HCT116 (cell line): ENCODE measurements at regions not wholly inside any gene's neighbourhood (a gene's known extent, or its start where the extent isn't known, plus 50 kb on each side); places are given as distances from the start of the nearest gene placed in this dataset.

Source experiments
- ATAC-seq: fragments of 200-7000 bp; cut with Tn5 transposase; 2 replicates; pipeline ENCODE4 v1.9.1; 2020; ENCODE audit warnings: mild to moderate bottlenecking, moderate library complexity
- BruUV-seq: library from RNA; stranded (reverse); fragments of 400-500 nt; replicated peaks from 2 replicates; lab custom pipeline; 2021; lab: Mats Ljungman, UMichigan
- CTCF ChIA-PET: fragments of 300-600 bp; sonication (Branson Sonifier 250); formaldehyde crosslinking; loops from one replicate; lab custom pipeline; 2021; ENCODE audit warnings: antibody characterized with exemption; lab: Charles Lee
- POLR2A ChIA-PET: fragments of 300-600, 350-600 bp; sonication (Branson Sonifier 250); formaldehyde crosslinking; loops from one replicate; lab custom pipeline; 2021; ENCODE audit warnings: antibody characterized with exemption; lab: Charles Lee
- RAD21 ChIA-PET, 2 experiments: fragments of 300-600 bp; sonication (Branson Sonifier 250); formaldehyde crosslinking; loops; one replicate each; lab custom pipeline; 2023; ENCODE audit warnings: low total read pairs in 2 of 2; ENCODE audit not compliant: uncharacterized antibody in 2 of 2, unreplicated experiment in 2 of 2, low non-redundant PET in 1 of 2; lab: Charles Lee
- DNase-seq: peaks from one replicate; pipeline ENCODE4 v3.0.0-alpha.2; 2010; ENCODE audit warnings: low read depth, low spot score
- H2AFZ ChIP-seq: fragments of 200-600 bp; shearing (Covaris generic), sonication (generic); 2 replicates; pipeline ENCODE4 v1.6.1; 2017; ENCODE audit warnings: low read depth, mixed run types, mixed read lengths, antibody characterized with exemption, low read length; ENCODE audit not compliant: poor library complexity, severe bottlenecking
- H3K27ac ChIP-seq: 2 replicates; pipeline ENCODE4 v1.5.1; 2012; ENCODE audit warnings: low read depth, low read length
- H3K27me3 ChIP-seq: fragments of 200-600 bp; sonication (generic); 2 replicates; pipeline ENCODE4 v1.6.1; 2016; ENCODE audit warnings: mixed run types, low read length, mixed read lengths; ENCODE audit not compliant: insufficient read depth
- H3K36me3 ChIP-seq, 2 experiments: fragments of 200-500 bp in 1 of 2; fragments of 200-600 bp in 1 of 2; sonication (Bioruptor generic) in 1 of 2; sonication (generic) in 1 of 2; 2 replicates each; pipeline versions ENCODE4 v1.5.1 to v1.6.1; 2014 to 2016; ENCODE audit warnings: low read length in 2 of 2, inconsistent platforms in 1 of 2, mixed read lengths in 1 of 2, mixed run types in 1 of 2; ENCODE audit not compliant: insufficient read depth in 2 of 2, control insufficient read depth in 1 of 2
- H3K4me1 ChIP-seq, 2 experiments: fragments of 200-600 bp in 1 of 2; sonication (generic) in 1 of 2; 2 replicates each; pipeline versions ENCODE4 v1.5.1 to v1.6.1; 2012 to 2017; ENCODE audit warnings: low read length in 2 of 2, inconsistent platforms in 1 of 2, mild to moderate bottlenecking in 1 of 2, mixed read lengths in 1 of 2, mixed run types in 1 of 2, moderate library complexity in 1 of 2; ENCODE audit not compliant: insufficient read depth in 2 of 2, control insufficient read depth in 1 of 2
- H3K4me2 ChIP-seq: fragments of 200-600 bp; sonication (generic); 2 replicates; pipeline ENCODE4 v1.6.1; 2017; ENCODE audit warnings: mixed run types, low read length, mixed read lengths
- H3K4me3 ChIP-seq, 2 experiments: fragments of 200-600 bp in 1 of 2; sonication (generic) in 1 of 2; replicated peaks in 1 of 2; 2 replicates each; pipeline ENCODE4 v1.5.1; 2011 to 2016; ENCODE audit warnings: low read length in 2 of 2, control low read depth in 1 of 2, low read depth in 1 of 2, mild to moderate bottlenecking in 1 of 2, mixed read lengths in 1 of 2, mixed run types in 1 of 2
- H3K79me2 ChIP-seq: fragments of 200-600 bp; sonication (generic); 2 replicates; pipeline ENCODE4 v1.6.1; 2017; ENCODE audit warnings: mild to moderate bottlenecking, mixed run types, low read length, moderate library complexity, mixed read lengths; ENCODE audit not compliant: insufficient read depth
- H3K9ac ChIP-seq: fragments of 200-600 bp; sonication (generic); 2 replicates; pipeline ENCODE4 v1.6.1; 2016; ENCODE audit warnings: low read length, mixed read lengths
- H3K9me2 ChIP-seq: fragments of 200-600 bp; sonication (generic), shearing (Covaris generic); 2 replicates; pipeline ENCODE4 v1.6.1; 2017; ENCODE audit warnings: mixed run types, mild to moderate bottlenecking, moderate library complexity; ENCODE audit not compliant: insufficient read depth
- H3K9me3 ChIP-seq, 2 experiments: fragments of 200-500 bp in 1 of 2; fragments of 200-600 bp in 1 of 2; sonication (Bioruptor generic) in 1 of 2; sonication (generic) in 1 of 2; 2 replicates each; pipeline ENCODE4 v1.6.1; 2014 to 2017; ENCODE audit warnings: low read length in 2 of 2, mixed read lengths in 2 of 2, inconsistent platforms in 1 of 2, low read depth in 1 of 2, mild to moderate bottlenecking in 1 of 2, mixed run types in 1 of 2, moderate library complexity in 1 of 2; ENCODE audit not compliant: control insufficient read depth in 1 of 2, insufficient read depth in 1 of 2
- H4K20me1 ChIP-seq: fragments of 200-600 bp; sonication (generic), shearing (Covaris generic); 2 replicates; pipeline ENCODE4 v1.6.1; 2017; ENCODE audit warnings: mixed run types, mild to moderate bottlenecking, moderate library complexity; ENCODE audit not compliant: insufficient read depth
- CBX3 ChIP-seq: IDR thresholded peaks from 2 replicates; pipeline ENCODE4 v1.6.1; 2012; ENCODE audit warnings: low read depth
- CEBPB ChIP-seq: IDR thresholded peaks from 2 replicates; pipeline ENCODE4 v1.6.1; 2012; ENCODE audit warnings: low read depth
- EGR1 ChIP-seq: IDR thresholded peaks from 2 replicates; pipeline ENCODE4 v1.6.1; 2012; ENCODE audit warnings: low read depth
- ELF1 ChIP-seq: IDR thresholded peaks from 2 replicates; pipeline ENCODE4 v1.6.1; 2012; ENCODE audit warnings: low read depth, borderline replicate concordance
- EZH2 ChIP-seq: fragments of 200-600 bp; sonication (generic); IDR thresholded peaks from 2 replicates; pipeline ENCODE4 v1.6.1; 2017; ENCODE audit warnings: antibody characterized with exemption, mixed run types
- EZH2phosphoT487 ChIP-seq: fragments of 200-600 bp; IDR thresholded peaks from 2 replicates; pipeline ENCODE4 v1.6.1; 2018; ENCODE audit warnings: antibody characterized with exemption, borderline replicate concordance
- FOSL1 ChIP-seq: IDR thresholded peaks from 2 replicates; pipeline ENCODE4 v1.6.1; 2012; ENCODE audit warnings: low read depth
- JUND ChIP-seq: IDR thresholded peaks from 2 replicates; pipeline ENCODE4 v1.6.1; 2012
- RAD21 ChIP-seq: IDR thresholded peaks from 2 replicates; pipeline ENCODE4 v1.6.1; 2012; ENCODE audit warnings: low read depth, mild to moderate bottlenecking
- SP1 ChIP-seq: IDR thresholded peaks from 2 replicates; pipeline ENCODE4 v1.6.1; 2012; ENCODE audit warnings: low read depth
- SRF ChIP-seq: IDR thresholded peaks from 2 replicates; pipeline ENCODE4 v1.6.1; 2012; ENCODE audit warnings: low read depth
- TCF7L2 ChIP-seq: IDR thresholded peaks from 2 replicates; pipeline ENCODE4 v1.7.0; 2011; ENCODE audit warnings: borderline replicate concordance, inconsistent platforms; ENCODE audit not compliant: insufficient read depth, insufficient read length; ENCODE audit errors: extremely low read depth
- YY1 ChIP-seq: IDR thresholded peaks from 2 replicates; pipeline ENCODE4 v1.6.1; 2011; ENCODE audit warnings: low read length, low read depth, moderate library complexity, mild to moderate bottlenecking; ENCODE audit not compliant: insufficient replicate concordance; ENCODE audit errors: extremely low read depth
- ZFX ChIP-seq: fragments of 450-650 bp; IDR thresholded peaks from 2 replicates; pipeline ENCODE4 v1.6.1; 2017
- ZNF274 ChIP-seq: fragments of 200-500 bp; sonication (Bioruptor generic); IDR thresholded peaks from 2 replicates; pipeline ENCODE4 v1.6.1; 2014; ENCODE audit warnings: mild to moderate bottlenecking, low read depth, low read length, inconsistent platforms
- intact Hi-C: fragments of 100-400 bp; cut with micrococcal nuclease; formaldehyde crosslinking; loops from 2 replicates; pipeline ENCODE4 v1.10.0; 2022
- TF ChIP-seq, protein P1 (sequence below): IDR thresholded peaks from 2 replicates; pipeline ENCODE4 v1.6.1; 2011; ENCODE audit warnings: mild to moderate bottlenecking, low read length, moderate library complexity; ENCODE audit not compliant: insufficient replicate concordance; ENCODE audit errors: extremely low read depth
- TF ChIP-seq, protein P2 (sequence below): IDR thresholded peaks from 2 replicates; pipeline ENCODE4 v1.6.1; 2012
- TF ChIP-seq, protein P3 (sequence below): IDR thresholded peaks from 2 replicates; pipeline ENCODE4 v1.6.1; 2012
- TF ChIP-seq, protein P4 (sequence below), 3 experiments: fragments of 200-600 bp in 1 of 3; sonication (generic) in 1 of 3; IDR thresholded peaks in 2 of 3; conservative IDR thresholded peaks in 1 of 3; 2 replicates each; pipeline ENCODE4 v1.5.1; 2012 to 2017; ENCODE audit warnings: low read depth in 2 of 3, low read length in 2 of 3, antibody characterized with exemption in 1 of 3, borderline replicate concordance in 1 of 3, control low read depth in 1 of 3, mild to moderate bottlenecking in 1 of 3, mixed read lengths in 1 of 3, mixed run types in 1 of 3, moderate library complexity in 1 of 3; ENCODE audit not compliant: insufficient read depth in 1 of 3
- TF ChIP-seq, protein P5 (sequence below): IDR thresholded peaks from 2 replicates; pipeline ENCODE4 v1.6.1; 2012; ENCODE audit warnings: low read depth

DNA sequence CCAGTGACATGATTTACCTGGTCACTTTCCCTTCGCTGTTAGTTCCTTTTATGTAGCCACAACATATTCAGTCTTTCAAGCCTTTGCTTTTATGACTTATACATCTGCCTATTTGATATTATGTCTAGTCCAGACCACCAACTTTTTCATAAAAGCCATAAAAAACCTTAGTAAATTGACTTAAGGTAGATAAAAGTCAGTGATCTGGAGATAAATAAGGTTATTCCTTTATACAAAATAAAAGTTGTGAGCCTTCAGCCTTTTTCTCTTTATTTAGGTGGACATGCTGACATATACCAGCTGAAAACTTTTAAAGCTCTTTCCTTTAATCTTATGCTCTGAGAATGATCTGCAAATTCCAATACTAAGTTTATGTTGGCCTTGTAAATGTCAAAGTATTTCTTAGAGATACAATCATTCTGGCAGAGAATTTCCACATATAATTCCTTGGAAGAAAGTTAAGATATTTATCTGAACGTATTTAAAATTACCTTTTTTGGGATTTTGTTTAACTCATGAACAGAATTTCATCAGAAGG lies 690.4 kb upstream of the CHORDC1 start:
- no peak for DNase-seq
- Histone ChIP-seq H3K27ac (no peak overlapping the region), H3K9me3 (peaks cover 4 to 5% of the 10 kb centered on the region in 2 experiments; a peak in 2 of 4 replicates), H3K4me3 (no peak overlapping the region), H3K27me3 (no peaks in the 10 kb centered on the region), H3K9ac (no peak overlapping the region), H2AFZ (no peak overlapping the region), H3K36me3 (no peaks in the 10 kb centered on the region), H3K4me2 (no peak overlapping the region), H4K20me1 (no peaks in the 10 kb centered on the region), H3K4me1 (no peaks in the 10 kb centered on the region), H3K79me2 (no peaks in the 10 kb centered on the region), H3K9me2 (no peaks in the 10 kb centered on the region)
- no TSS peak for BruUV-seq
- CTCF ChIA-PET: no interaction called here
- intact Hi-C loops: no loop called here
- ATAC-seq: no peak
- POLR2A ChIA-PET: no interaction called here
- RAD21 ChIA-PET: no interaction called here
- TF ChIP-seq, protein P1, sequence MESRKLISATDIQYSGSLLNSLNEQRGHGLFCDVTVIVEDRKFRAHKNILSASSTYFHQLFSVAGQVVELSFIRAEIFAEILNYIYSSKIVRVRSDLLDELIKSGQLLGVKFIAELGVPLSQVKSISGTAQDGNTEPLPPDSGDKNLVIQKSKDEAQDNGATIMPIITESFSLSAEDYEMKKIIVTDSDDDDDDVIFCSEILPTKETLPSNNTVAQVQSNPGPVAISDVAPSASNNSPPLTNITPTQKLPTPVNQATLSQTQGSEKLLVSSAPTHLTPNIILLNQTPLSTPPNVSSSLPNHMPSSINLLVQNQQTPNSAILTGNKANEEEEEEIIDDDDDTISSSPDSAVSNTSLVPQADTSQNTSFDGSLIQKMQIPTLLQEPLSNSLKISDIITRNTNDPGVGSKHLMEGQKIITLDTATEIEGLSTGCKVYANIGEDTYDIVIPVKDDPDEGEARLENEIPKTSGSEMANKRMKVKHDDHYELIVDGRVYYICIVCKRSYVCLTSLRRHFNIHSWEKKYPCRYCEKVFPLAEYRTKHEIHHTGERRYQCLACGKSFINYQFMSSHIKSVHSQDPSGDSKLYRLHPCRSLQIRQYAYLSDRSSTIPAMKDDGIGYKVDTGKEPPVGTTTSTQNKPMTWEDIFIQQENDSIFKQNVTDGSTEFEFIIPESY: no peak
- TF ChIP-seq CBX3 (no peak), ZFX (no peak), EZH2 (no peak), JUND (no peak), EGR1 (no peak), TCF7L2 (no peak), ELF1 (no peak), SRF (no peak), EZH2phosphoT487 (no peak), FOSL1 (no peak), RAD21 (no peak), SP1 (no peak), YY1 (no peak), ZNF274 (no peak), CEBPB (no peak)
- TF ChIP-seq, protein P2, sequence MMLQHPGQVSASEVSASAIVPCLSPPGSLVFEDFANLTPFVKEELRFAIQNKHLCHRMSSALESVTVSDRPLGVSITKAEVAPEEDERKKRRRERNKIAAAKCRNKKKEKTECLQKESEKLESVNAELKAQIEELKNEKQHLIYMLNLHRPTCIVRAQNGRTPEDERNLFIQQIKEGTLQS: no peak
- TF ChIP-seq, protein P3, sequence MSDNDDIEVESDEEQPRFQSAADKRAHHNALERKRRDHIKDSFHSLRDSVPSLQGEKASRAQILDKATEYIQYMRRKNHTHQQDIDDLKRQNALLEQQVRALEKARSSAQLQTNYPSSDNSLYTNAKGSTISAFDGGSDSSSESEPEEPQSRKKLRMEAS: no peak
- TF ChIP-seq, protein P4, sequence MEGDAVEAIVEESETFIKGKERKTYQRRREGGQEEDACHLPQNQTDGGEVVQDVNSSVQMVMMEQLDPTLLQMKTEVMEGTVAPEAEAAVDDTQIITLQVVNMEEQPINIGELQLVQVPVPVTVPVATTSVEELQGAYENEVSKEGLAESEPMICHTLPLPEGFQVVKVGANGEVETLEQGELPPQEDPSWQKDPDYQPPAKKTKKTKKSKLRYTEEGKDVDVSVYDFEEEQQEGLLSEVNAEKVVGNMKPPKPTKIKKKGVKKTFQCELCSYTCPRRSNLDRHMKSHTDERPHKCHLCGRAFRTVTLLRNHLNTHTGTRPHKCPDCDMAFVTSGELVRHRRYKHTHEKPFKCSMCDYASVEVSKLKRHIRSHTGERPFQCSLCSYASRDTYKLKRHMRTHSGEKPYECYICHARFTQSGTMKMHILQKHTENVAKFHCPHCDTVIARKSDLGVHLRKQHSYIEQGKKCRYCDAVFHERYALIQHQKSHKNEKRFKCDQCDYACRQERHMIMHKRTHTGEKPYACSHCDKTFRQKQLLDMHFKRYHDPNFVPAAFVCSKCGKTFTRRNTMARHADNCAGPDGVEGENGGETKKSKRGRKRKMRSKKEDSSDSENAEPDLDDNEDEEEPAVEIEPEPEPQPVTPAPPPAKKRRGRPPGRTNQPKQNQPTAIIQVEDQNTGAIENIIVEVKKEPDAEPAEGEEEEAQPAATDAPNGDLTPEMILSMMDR (IDR thresholded peaks at IDR 0.05 in 2 of 3, conservative IDR thresholded peaks at IDR 0.05 in 1 of 3; ENCODE audit: borderline replicate concordance in 1 of 3, insufficient read depth in 1 of 3, low read depth in 2 of 3, low read length in 2 of 3): no peak
- TF ChIP-seq, protein P5, sequence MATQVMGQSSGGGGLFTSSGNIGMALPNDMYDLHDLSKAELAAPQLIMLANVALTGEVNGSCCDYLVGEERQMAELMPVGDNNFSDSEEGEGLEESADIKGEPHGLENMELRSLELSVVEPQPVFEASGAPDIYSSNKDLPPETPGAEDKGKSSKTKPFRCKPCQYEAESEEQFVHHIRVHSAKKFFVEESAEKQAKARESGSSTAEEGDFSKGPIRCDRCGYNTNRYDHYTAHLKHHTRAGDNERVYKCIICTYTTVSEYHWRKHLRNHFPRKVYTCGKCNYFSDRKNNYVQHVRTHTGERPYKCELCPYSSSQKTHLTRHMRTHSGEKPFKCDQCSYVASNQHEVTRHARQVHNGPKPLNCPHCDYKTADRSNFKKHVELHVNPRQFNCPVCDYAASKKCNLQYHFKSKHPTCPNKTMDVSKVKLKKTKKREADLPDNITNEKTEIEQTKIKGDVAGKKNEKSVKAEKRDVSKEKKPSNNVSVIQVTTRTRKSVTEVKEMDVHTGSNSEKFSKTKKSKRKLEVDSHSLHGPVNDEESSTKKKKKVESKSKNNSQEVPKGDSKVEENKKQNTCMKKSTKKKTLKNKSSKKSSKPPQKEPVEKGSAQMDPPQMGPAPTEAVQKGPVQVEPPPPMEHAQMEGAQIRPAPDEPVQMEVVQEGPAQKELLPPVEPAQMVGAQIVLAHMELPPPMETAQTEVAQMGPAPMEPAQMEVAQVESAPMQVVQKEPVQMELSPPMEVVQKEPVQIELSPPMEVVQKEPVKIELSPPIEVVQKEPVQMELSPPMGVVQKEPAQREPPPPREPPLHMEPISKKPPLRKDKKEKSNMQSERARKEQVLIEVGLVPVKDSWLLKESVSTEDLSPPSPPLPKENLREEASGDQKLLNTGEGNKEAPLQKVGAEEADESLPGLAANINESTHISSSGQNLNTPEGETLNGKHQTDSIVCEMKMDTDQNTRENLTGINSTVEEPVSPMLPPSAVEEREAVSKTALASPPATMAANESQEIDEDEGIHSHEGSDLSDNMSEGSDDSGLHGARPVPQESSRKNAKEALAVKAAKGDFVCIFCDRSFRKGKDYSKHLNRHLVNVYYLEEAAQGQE: no peak
